HG03432 (cell line): ENCODE measurements at regions not wholly inside any gene's neighbourhood (a gene's known extent, or its start where the extent isn't known, plus 50 kb on each side); places are given as distances from the start of the nearest gene placed in this dataset.

ENCODE experiments used
- ATAC-seq: cut with Tn5 transposase; IDR thresholded peaks from one replicate; pipeline ENCODE4 v1.9.1; 2021; ENCODE audit warnings: mild to moderate bottlenecking, moderate library complexity; ENCODE audit not compliant: unreplicated experiment

- ATAC-seq, result no peak
These were observed 60.5 kb upstream of the IL15 start for GRCh38 chr4:141575884-141576283.

- no peak for ATAC-seq
These were observed 59.7 kb upstream of the IL15 start for GRCh38 chr4:141576585-141577110.

- no peak for ATAC-seq
These were observed 57.9 kb upstream of the IL15 start for GRCh38 chr4:141578451-141578850.

GRCh38 chr4:141580523-141580922, 55.9 kb upstream of the IL15 start:
- peak; percentile 52 for ATAC-seq
